ENCODE measurements at regions not wholly inside any gene's neighbourhood (a gene's known extent, or its start where the extent isn't known, plus 50 kb on each side); places are given as distances from the start of the nearest gene placed in this dataset.
"Not testable (repeated sequence)": the region's sequence is repeated elsewhere in the genome, so short reads cannot be mapped to it uniquely, and the experiment has no call there.

DNA sequence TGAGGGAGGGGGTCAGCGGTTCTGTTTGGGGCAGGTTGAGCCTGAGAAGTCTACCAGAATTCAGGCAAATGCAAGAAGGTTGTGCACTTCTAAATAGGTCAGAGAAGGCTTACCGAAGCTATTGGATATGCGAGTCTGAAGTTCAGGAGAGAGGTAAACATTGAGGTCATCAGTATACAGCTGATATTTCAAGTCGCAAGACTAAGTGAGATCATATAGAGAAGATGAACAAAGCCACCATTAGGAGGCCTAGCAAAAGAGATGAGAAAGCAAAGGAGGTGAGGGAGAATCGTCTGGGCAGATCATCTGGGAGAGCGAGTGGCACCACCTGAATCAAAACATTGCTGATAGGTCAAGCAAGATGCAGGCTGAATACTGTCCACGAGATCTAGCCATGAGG, 430.6 kb downstream of the BUD13 start (continued):
- TF ChIP-seq, protein P1, sequence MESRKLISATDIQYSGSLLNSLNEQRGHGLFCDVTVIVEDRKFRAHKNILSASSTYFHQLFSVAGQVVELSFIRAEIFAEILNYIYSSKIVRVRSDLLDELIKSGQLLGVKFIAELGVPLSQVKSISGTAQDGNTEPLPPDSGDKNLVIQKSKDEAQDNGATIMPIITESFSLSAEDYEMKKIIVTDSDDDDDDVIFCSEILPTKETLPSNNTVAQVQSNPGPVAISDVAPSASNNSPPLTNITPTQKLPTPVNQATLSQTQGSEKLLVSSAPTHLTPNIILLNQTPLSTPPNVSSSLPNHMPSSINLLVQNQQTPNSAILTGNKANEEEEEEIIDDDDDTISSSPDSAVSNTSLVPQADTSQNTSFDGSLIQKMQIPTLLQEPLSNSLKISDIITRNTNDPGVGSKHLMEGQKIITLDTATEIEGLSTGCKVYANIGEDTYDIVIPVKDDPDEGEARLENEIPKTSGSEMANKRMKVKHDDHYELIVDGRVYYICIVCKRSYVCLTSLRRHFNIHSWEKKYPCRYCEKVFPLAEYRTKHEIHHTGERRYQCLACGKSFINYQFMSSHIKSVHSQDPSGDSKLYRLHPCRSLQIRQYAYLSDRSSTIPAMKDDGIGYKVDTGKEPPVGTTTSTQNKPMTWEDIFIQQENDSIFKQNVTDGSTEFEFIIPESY (IDR thresholded peaks at IDR 0.05; ENCODE audit: borderline replicate concordance, low read depth): no peak
- TF ChIP-seq, protein P2, sequence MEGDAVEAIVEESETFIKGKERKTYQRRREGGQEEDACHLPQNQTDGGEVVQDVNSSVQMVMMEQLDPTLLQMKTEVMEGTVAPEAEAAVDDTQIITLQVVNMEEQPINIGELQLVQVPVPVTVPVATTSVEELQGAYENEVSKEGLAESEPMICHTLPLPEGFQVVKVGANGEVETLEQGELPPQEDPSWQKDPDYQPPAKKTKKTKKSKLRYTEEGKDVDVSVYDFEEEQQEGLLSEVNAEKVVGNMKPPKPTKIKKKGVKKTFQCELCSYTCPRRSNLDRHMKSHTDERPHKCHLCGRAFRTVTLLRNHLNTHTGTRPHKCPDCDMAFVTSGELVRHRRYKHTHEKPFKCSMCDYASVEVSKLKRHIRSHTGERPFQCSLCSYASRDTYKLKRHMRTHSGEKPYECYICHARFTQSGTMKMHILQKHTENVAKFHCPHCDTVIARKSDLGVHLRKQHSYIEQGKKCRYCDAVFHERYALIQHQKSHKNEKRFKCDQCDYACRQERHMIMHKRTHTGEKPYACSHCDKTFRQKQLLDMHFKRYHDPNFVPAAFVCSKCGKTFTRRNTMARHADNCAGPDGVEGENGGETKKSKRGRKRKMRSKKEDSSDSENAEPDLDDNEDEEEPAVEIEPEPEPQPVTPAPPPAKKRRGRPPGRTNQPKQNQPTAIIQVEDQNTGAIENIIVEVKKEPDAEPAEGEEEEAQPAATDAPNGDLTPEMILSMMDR (IDR thresholded peaks at IDR 0.05): no peak
- TF ChIP-seq TEAD4 (IDR thresholded peaks at IDR 0.05; ENCODE audit: borderline replicate concordance, insufficient read depth): no peak
- no peak for TF ChIP-seq FOSL2 (IDR thresholded peaks at IDR 0.05; ENCODE audit: borderline replicate concordance, low read depth)
- TF ChIP-seq MXI1 (IDR thresholded peaks at IDR 0.05; ENCODE audit: low read depth, low read length): no peak
- TF ChIP-seq SIN3A (IDR thresholded peaks at IDR 0.05; ENCODE audit: borderline replicate concordance, low read depth, low read length): no peak
- no peak for TF ChIP-seq GABPA (IDR thresholded peaks at IDR 0.05; ENCODE audit: low read depth)

DNA sequence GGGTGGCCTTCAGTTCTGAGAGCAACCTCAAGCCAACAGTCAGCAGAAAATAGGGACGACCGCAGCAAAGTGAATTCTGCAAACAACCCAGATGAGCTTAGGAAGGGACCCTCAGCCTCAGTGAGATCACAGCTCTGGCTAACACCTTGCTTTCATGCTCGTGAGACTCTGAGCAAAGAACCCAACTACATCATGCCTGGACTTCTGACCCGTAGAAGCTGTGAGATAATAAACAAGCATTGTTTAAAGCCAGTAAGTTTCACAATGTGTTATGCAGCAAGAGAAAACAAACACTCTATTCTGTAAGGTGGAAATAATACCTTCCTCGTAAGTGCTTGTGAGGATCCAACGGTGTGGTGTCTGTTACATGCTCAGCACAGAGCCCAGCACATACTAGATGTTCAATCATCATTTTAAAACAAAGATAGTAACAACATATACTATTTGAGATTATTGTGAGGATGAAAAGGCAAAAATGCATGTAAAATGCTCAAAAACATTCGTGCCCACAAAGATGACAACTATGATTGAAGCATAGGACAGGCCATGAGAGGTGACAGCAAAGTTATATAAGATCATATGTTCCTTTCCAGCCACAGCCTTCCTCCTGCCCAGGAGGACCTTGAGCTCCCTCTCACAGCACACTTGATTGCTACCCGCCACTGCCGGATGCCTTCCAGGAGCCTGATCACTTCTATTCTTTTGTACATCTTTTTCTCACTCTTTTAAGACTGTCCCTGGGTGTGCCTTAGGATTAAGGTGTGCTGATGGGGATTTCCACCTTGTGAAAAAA, 433.3 kb downstream of the BUD13 start:
- Histone ChIP-seq H3K27me3 (ENCODE audit: insufficient read depth) (no peaks in the 10 kb centered on the region), H2AFZ (ENCODE audit: low read depth) (no peak overlapping the region), H3K4me2 (no peak overlapping the region), H3K4me3 (ENCODE audit: low read depth in 2 of 2, low read length in 1 of 2) (no peak overlapping the region), H3K9me3 (no peaks in the 10 kb centered on the region), H3K36me3 (replicated peaks in 1 of 2; ENCODE audit: control insufficient read depth in 1 of 2, insufficient read depth in 2 of 2, low read length in 1 of 2) (no peaks in the 10 kb centered on the region), H3K27ac (ENCODE audit: low read depth in 2 of 2, low read length in 1 of 2) (no peak overlapping the region), H3F3A (replicated peaks; ENCODE audit: insufficient read depth) (no peaks in the 10 kb centered on the region), H3K9me2 (no peaks in the 10 kb centered on the region), H4K20me1 (ENCODE audit: insufficient read depth) (no peaks in the 10 kb centered on the region), H3K9ac (no peak overlapping the region), H3K4me1 (ENCODE audit: control insufficient read depth in 1 of 2, insufficient read depth in 2 of 2, low read depth in 1 of 2, low read length in 1 of 2) (no peaks in the 10 kb centered on the region; a peak in 1 of 4 replicates), H3K79me2 (ENCODE audit: insufficient read depth) (no peaks in the 10 kb centered on the region)
- ChIA-PET POLR2A (no interaction called here), CTCF (interaction anchor here (0.9 to 1.5 kb wide), 2 partner anchors 11 to 14 kb away, joined by 3 to 5 read pairs; no protein-coding TSS in a partner anchor)
- TF ChIP-seq CHD2 (IDR thresholded peaks at IDR 0.05; ENCODE audit: low read length, partially characterized antibody) (no peak), EZH2phosphoT487 (IDR thresholded peaks at IDR 0.05; ENCODE audit: borderline replicate concordance, low read depth) (no peak), GATA2 (CRISPR knock-in tag; IDR thresholded peaks at IDR 0.05) (no peak)
- DNase-seq: no peak
- WGBS (ENCODE audit: low lambda C conversion rate): 47% methylated on average over 9 of the region's 9 CpGs

DNA sequence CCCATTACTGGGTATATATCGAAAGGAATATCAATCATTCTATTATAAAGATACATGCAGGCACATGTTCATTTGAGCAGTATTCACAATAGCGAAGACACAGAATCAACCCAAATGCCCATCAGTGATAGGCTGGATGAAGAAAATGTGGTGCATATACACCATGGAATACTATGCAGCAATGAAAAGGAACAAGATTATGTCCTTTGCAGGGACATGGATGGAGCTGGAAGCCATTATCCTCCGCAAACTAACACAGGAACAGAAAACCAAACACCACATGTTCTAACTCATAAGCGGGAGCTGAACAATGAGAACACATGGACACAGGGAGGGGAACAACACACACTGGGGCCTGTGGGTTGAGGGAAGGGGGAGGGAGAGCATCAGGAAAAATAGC, 434.3 kb downstream of the BUD13 start:
- H3K36me3 ChIP-seq (replicated peaks in 1 of 2; ENCODE audit: control insufficient read depth in 1 of 2, insufficient read depth in 2 of 2, low read length in 1 of 2); H3K27me3 ChIP-seq (ENCODE audit: insufficient read depth); H3K27ac ChIP-seq (ENCODE audit: low read depth in 2 of 2, low read length in 1 of 2); POLR2A ChIA-PET; H3K4me3 ChIP-seq (ENCODE audit: low read depth in 2 of 2, low read length in 1 of 2); H3K9ac ChIP-seq; H3F3A ChIP-seq (replicated peaks; ENCODE audit: insufficient read depth); H4K20me1 ChIP-seq (ENCODE audit: insufficient read depth); H3K79me2 ChIP-seq (ENCODE audit: insufficient read depth); H3K4me1 ChIP-seq (ENCODE audit: control insufficient read depth in 1 of 2, insufficient read depth in 2 of 2, low read depth in 1 of 2, low read length in 1 of 2); H3K9me2 ChIP-seq; H3K4me2 ChIP-seq; DNase-seq; H3K9me3 ChIP-seq; H2AFZ ChIP-seq (ENCODE audit: low read depth): not testable (repeated sequence)
- WGBS (ENCODE audit: low lambda C conversion rate): 75% methylated on average over 4 of the region's 4 CpGs
- CTCF ChIA-PET: interaction anchor here (0.9 to 1.5 kb wide), 2 partner anchors 12 to 13 kb away, joined by 3 to 5 read pairs; no protein-coding TSS in a partner anchor

Measured in SK-N-SH (cell line).